ENCODE measurements at regions not wholly inside any gene's neighbourhood (a gene's known extent, or its start where the extent isn't known, plus 50 kb on each side); places are given as distances from the start of the nearest gene placed in this dataset.
A peak's percentile ranks its signal among the peaks of the same experiment; 100 is the strongest.

- no peak for DNase-seq (ENCODE audit: low spot score)
- no peaks in the 10 kb centered on the region for H3K9me3 ChIP-seq
- no peaks in the 10 kb centered on the region for H3K4me1 ChIP-seq (replicated peaks)
- H3K27ac ChIP-seq = no peak overlapping the region
- H3K4me3 ChIP-seq = no peak overlapping the region
- H3K36me3 ChIP-seq = no peaks in the 10 kb centered on the region
- TF ChIP-seq POLR2A (IDR thresholded peaks at IDR 0.05) = no peak
- no peak for TF ChIP-seq POLR2AphosphoS5 (IDR thresholded peaks at IDR 0.05)
- TF ChIP-seq, protein P1, sequence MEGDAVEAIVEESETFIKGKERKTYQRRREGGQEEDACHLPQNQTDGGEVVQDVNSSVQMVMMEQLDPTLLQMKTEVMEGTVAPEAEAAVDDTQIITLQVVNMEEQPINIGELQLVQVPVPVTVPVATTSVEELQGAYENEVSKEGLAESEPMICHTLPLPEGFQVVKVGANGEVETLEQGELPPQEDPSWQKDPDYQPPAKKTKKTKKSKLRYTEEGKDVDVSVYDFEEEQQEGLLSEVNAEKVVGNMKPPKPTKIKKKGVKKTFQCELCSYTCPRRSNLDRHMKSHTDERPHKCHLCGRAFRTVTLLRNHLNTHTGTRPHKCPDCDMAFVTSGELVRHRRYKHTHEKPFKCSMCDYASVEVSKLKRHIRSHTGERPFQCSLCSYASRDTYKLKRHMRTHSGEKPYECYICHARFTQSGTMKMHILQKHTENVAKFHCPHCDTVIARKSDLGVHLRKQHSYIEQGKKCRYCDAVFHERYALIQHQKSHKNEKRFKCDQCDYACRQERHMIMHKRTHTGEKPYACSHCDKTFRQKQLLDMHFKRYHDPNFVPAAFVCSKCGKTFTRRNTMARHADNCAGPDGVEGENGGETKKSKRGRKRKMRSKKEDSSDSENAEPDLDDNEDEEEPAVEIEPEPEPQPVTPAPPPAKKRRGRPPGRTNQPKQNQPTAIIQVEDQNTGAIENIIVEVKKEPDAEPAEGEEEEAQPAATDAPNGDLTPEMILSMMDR (IDR thresholded peaks at IDR 0.05) = no peak
- no peaks in the 10 kb centered on the region for H3K27me3 ChIP-seq (replicated peaks; ENCODE audit: insufficient read depth)
- WGBS = 85% methylated on average over 1 of the region's 1 CpG
- intact Hi-C loops (cut with DNase I) = no loop called here
Measured at GRCh38 chr17:12457493-12457892, 208.2 kb upstream of the MYOCD start.

DNA sequence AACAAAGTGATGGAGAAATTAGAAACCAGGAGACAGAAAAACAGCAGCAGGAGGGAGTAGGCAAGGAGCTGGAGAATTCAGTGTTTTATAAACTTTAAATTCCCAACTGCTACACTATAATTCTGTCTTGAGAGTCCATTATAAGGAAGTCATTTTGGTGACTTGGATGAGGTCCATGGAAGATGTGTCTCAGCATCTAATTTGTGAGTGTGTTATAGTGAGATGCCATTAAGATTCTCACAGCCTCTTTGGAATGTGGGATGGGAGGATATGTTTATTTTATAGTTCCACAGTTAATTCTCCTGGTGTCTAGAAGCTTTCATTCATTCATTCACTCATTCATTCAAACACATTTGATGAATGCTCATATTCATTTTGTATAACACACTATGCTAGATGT is 206.0 kb upstream of the MYOCD start:
- Histone ChIP-seq H3K27ac (no peak overlapping the region), H3K4me3 (no peak overlapping the region), H3K4me1 (replicated peaks) (no peaks in the 10 kb centered on the region), H3K36me3 (no peaks in the 10 kb centered on the region), H3K9me3 (no peaks in the 10 kb centered on the region), H3K27me3 (replicated peaks; ENCODE audit: insufficient read depth) (no peaks in the 10 kb centered on the region)
- DNase-seq (ENCODE audit: low spot score) = no peak
- intact Hi-C loops (cut with DNase I) = no loop called here
- TF ChIP-seq POLR2A (IDR thresholded peaks at IDR 0.05) = no peak
- TF ChIP-seq POLR2AphosphoS5 (IDR thresholded peaks at IDR 0.05) = no peak
- TF ChIP-seq, protein P1 (IDR thresholded peaks at IDR 0.05) = no peak

- intact Hi-C loops (cut with DNase I) = no loop called here
- Histone ChIP-seq H3K27me3 (replicated peaks; ENCODE audit: insufficient read depth) (no peaks in the 10 kb centered on the region), H3K4me3 (no peak overlapping the region), H3K4me1 (replicated peaks) (no peaks in the 10 kb centered on the region), H3K36me3 (no peaks in the 10 kb centered on the region), H3K27ac (no peak overlapping the region), H3K9me3 (no peaks in the 10 kb centered on the region)
- TF ChIP-seq, protein P1 (IDR thresholded peaks at IDR 0.05) = no peak
- peak; percentile 44 for TF ChIP-seq POLR2AphosphoS5 (IDR thresholded peaks at IDR 0.05)
- TF ChIP-seq POLR2A (IDR thresholded peaks at IDR 0.05) = no peak
- WGBS = 41% methylated on average over 2 of the region's 2 CpGs
- DNase-seq (ENCODE audit: low spot score) = no peak
Measured at GRCh38 chr17:12463102-12463501, 202.6 kb upstream of the MYOCD start.

GRCh38 chr17:12472252-12473173 is 193.2 kb upstream of the MYOCD start:
- Histone ChIP-seq H3K27me3 (replicated peaks; ENCODE audit: insufficient read depth) (no peaks in the 10 kb centered on the region), H3K4me1 (replicated peaks) (no peaks in the 10 kb centered on the region), H3K9me3 (no peaks in the 10 kb centered on the region), H3K4me3 (no peak overlapping the region), H3K27ac (no peak overlapping the region), H3K36me3 (no peaks in the 10 kb centered on the region)
- no peak for DNase-seq (ENCODE audit: low spot score)
- WGBS = 58% methylated on average over 7 of the region's 7 CpGs
- intact Hi-C loops (cut with DNase I) = no loop called here
- TF ChIP-seq POLR2A (IDR thresholded peaks at IDR 0.05) = no peak
- TF ChIP-seq, protein P1 (IDR thresholded peaks at IDR 0.05) = no peak
- TF ChIP-seq POLR2AphosphoS5 (IDR thresholded peaks at IDR 0.05) = no peak

GRCh38 chr17:12478311-12478710 is 187.4 kb upstream of the MYOCD start:
- Histone ChIP-seq H3K36me3 (no peaks in the 10 kb centered on the region), H3K27me3 (replicated peaks; ENCODE audit: insufficient read depth) (no peaks in the 10 kb centered on the region), H3K27ac (no peak overlapping the region), H3K4me3 (no peak overlapping the region), H3K9me3 (no peaks in the 10 kb centered on the region), H3K4me1 (replicated peaks) (no peaks in the 10 kb centered on the region)
- intact Hi-C loops (cut with DNase I) = no loop called here
- no peak for DNase-seq (ENCODE audit: low spot score)
- 93% methylated on average over 7 of the region's 7 CpGs for WGBS
- no peak for TF ChIP-seq POLR2A (IDR thresholded peaks at IDR 0.05)
- no peak for TF ChIP-seq POLR2AphosphoS5 (IDR thresholded peaks at IDR 0.05)
- TF ChIP-seq, protein P1 (IDR thresholded peaks at IDR 0.05) = no peak

Measured in prostate gland (tissue), 2 donors.